ENCODE measurements at regions not wholly inside any gene's neighbourhood (a gene's known extent, or its start where the extent isn't known, plus 50 kb on each side); places are given as distances from the start of the nearest gene placed in this dataset.
"Not testable (repeated sequence)": the region's sequence is repeated elsewhere in the genome, so short reads cannot be mapped to it uniquely, and the experiment has no call there.

DNA sequence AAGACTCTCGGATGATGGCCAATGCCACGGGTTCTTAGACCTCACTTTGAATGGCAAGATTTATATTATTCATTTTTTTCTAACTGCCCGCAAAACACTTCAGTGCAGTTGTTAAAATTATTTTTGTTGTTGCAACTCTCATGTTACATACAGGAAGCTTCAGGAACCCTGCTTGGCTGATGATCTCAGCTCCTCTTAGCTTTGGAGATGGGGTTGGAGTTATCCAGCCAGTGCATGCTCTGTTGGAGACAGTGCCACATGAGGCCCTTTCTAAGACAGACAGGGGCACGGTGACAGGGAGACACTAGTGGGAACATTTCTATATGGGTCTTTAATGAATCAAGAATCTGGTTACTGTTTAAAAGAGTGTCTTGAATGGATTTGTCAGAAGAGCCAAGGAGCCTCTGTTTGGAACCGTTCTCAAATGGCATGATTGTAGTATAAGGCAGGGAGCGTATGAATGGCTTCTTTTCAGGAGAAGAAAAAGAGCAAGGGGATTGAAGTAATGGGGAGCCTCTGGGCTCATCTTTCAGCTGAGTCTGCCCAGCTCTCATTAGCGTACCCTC is 61.9 kb upstream of the ENPP6 start:
- WGBS, 2 donors, result 90 to 92% methylated on average over 7 of the region's 7 CpGs
- DNase-seq (no peak), ATAC-seq (ENCODE audit: low FRiP score) (no peak)
- H3K9me3 ChIP-seq (ENCODE audit: control insufficient read depth, low read length), result no peaks in the 10 kb centered on the region
- intact Hi-C loops (cut with DNase I), result no loop called here
- no peak overlapping the region for H3K4me3 ChIP-seq (ENCODE audit: low read length in 2 of 2)
- no peaks in the 10 kb centered on the region for H3K27me3 ChIP-seq (ENCODE audit: control insufficient read depth in 1 of 2, insufficient read depth in 2 of 2, low read length in 1 of 2)
- H3K36me3 ChIP-seq (ENCODE audit: control insufficient read depth in 1 of 2, insufficient read depth in 2 of 2, low read length in 1 of 2), result no peaks in the 10 kb centered on the region
- H3K27ac ChIP-seq (ENCODE audit: low read depth in 1 of 2, low read length in 2 of 2), result no peak overlapping the region
- H3K4me1 ChIP-seq (ENCODE audit: control insufficient read depth in 1 of 2, insufficient read depth in 2 of 2, low read length in 2 of 2), result no peaks in the 10 kb centered on the region

- H3K4me3 ChIP-seq (ENCODE audit: low read length in 2 of 2); H3K9me3 ChIP-seq (ENCODE audit: control insufficient read depth, low read length); intact Hi-C loops (cut with DNase I); H3K36me3 ChIP-seq (ENCODE audit: control insufficient read depth in 1 of 2, insufficient read depth in 2 of 2, low read length in 1 of 2); DNase-seq; H3K4me1 ChIP-seq (ENCODE audit: control insufficient read depth in 1 of 2, insufficient read depth in 2 of 2, low read length in 2 of 2); H3K27me3 ChIP-seq (ENCODE audit: control insufficient read depth in 1 of 2, insufficient read depth in 2 of 2, low read length in 1 of 2); ATAC-seq (ENCODE audit: low FRiP score); H3K27ac ChIP-seq (ENCODE audit: low read depth in 1 of 2, low read length in 2 of 2): not testable (repeated sequence)
Observed at GRCh38 chr4:184277769-184278168, 60.1 kb upstream of the ENPP6 start.

DNA sequence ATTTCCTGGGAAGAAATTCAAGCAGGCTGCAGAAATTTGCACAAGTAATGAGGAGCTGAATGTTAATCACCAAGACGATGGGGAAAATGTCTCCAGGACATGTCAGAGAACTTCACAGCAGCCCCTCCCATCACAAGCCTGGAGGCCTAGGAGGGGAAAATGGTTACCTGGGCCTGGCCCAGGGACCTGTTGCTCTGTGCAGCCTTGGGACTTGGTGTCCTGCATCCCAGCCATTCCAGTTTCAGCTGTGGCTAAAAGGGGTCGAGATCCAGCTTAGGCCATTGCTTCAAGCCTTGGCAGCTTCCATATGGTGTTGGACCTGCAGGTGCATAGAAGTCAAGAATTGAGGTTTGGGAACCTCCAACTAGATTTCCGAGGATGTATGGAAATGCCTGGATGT is 59.3 kb upstream of the ENPP6 start:
- H3K4me1 ChIP-seq (ENCODE audit: control insufficient read depth in 1 of 2, insufficient read depth in 2 of 2, low read length in 2 of 2); H3K27me3 ChIP-seq (ENCODE audit: control insufficient read depth in 1 of 2, insufficient read depth in 2 of 2, low read length in 1 of 2); H3K27ac ChIP-seq (ENCODE audit: low read depth in 1 of 2, low read length in 2 of 2); DNase-seq; H3K4me3 ChIP-seq (ENCODE audit: low read length in 2 of 2); H3K36me3 ChIP-seq (ENCODE audit: control insufficient read depth in 1 of 2, insufficient read depth in 2 of 2, low read length in 1 of 2); intact Hi-C loops (cut with DNase I); H3K9me3 ChIP-seq (ENCODE audit: control insufficient read depth, low read length); ATAC-seq (ENCODE audit: low FRiP score): not testable (repeated sequence)
- 87 to 89% methylated on average over 3 of the region's 3 CpGs for WGBS, 2 donors

GRCh38 chr4:184276346-184276745 is 58.7 kb upstream of the ENPP6 start:
- ATAC-seq (ENCODE audit: low FRiP score); H3K27me3 ChIP-seq (ENCODE audit: control insufficient read depth in 1 of 2, insufficient read depth in 2 of 2, low read length in 1 of 2); H3K36me3 ChIP-seq (ENCODE audit: control insufficient read depth in 1 of 2, insufficient read depth in 2 of 2, low read length in 1 of 2); H3K9me3 ChIP-seq (ENCODE audit: control insufficient read depth, low read length); H3K4me1 ChIP-seq (ENCODE audit: control insufficient read depth in 1 of 2, insufficient read depth in 2 of 2, low read length in 2 of 2); H3K4me3 ChIP-seq (ENCODE audit: low read length in 2 of 2); intact Hi-C loops (cut with DNase I); H3K27ac ChIP-seq (ENCODE audit: low read depth in 1 of 2, low read length in 2 of 2); DNase-seq: not testable (repeated sequence)
- 85 to 97% methylated on average over 4 of the region's 4 CpGs for WGBS, 2 donors

GRCh38 chr4:184275766-184276165 is 58.1 kb upstream of the ENPP6 start:
- Histone ChIP-seq H3K4me1 (ENCODE audit: control insufficient read depth in 1 of 2, insufficient read depth in 2 of 2, low read length in 2 of 2) (no peaks in the 10 kb centered on the region), H3K27ac (ENCODE audit: low read depth in 1 of 2, low read length in 2 of 2) (no peak overlapping the region), H3K27me3 (ENCODE audit: control insufficient read depth in 1 of 2, insufficient read depth in 2 of 2, low read length in 1 of 2) (no peaks in the 10 kb centered on the region), H3K4me3 (ENCODE audit: low read length in 2 of 2) (no peak overlapping the region), H3K36me3 (ENCODE audit: control insufficient read depth in 1 of 2, insufficient read depth in 2 of 2, low read length in 1 of 2) (no peaks in the 10 kb centered on the region), H3K9me3 (ENCODE audit: control insufficient read depth, low read length) (no peaks in the 10 kb centered on the region)
- ATAC-seq (ENCODE audit: low FRiP score) (no peak), DNase-seq (no peak)
- intact Hi-C loops (cut with DNase I), result no loop called here
- 93 to 97% methylated on average over 2 of the region's 2 CpGs for WGBS, 2 donors

DNA sequence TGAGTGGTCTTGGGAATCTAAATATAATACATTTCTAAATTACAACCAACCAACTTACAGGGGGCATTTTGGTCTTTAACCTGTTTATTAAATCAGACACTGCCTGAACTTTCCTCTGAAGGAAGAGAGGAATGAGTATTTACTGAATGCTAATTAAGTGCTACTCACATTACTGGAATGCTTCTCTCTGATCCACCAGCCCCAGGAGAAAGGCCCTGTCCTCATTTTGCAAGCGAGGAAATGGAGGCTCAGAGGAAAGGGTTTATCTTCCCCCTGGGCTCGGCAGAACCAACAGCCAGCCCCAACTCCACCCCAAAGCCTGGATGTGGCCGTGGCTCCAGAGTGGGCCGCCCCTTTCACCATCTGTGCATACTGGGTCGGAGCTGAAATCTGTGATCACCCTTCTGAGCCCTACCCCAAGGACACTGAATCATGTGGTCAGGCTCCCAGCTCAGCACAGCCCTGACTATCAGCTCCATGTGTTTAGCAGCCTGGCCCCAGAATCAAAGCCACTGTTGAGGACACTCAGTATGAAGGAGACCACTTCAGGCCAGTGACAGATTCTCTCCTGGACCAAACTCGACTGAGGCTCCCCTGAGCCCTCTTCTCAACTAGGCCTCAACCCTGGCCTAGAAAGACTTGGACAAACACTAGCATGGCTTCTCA is 56.7 kb upstream of the ENPP6 start:
- no peak overlapping the region for H3K27ac ChIP-seq (ENCODE audit: low read depth in 1 of 2, low read length in 2 of 2)
- H3K27me3 ChIP-seq (ENCODE audit: control insufficient read depth in 1 of 2, insufficient read depth in 2 of 2, low read length in 1 of 2), result no peaks in the 10 kb centered on the region
- intact Hi-C loops (cut with DNase I), result no loop called here
- no peaks in the 10 kb centered on the region for H3K4me1 ChIP-seq (ENCODE audit: control insufficient read depth in 1 of 2, insufficient read depth in 2 of 2, low read length in 2 of 2)
- H3K9me3 ChIP-seq (ENCODE audit: control insufficient read depth, low read length), result no peaks in the 10 kb centered on the region
- no peak overlapping the region for H3K4me3 ChIP-seq (ENCODE audit: low read length in 2 of 2)
- no peaks in the 10 kb centered on the region for H3K36me3 ChIP-seq (ENCODE audit: control insufficient read depth in 1 of 2, insufficient read depth in 2 of 2, low read length in 1 of 2)
- 92 to 93% methylated on average over 6 of the region's 6 CpGs for WGBS, 2 donors
- ATAC-seq (ENCODE audit: low FRiP score) (no peak), DNase-seq (no peak)

DNA sequence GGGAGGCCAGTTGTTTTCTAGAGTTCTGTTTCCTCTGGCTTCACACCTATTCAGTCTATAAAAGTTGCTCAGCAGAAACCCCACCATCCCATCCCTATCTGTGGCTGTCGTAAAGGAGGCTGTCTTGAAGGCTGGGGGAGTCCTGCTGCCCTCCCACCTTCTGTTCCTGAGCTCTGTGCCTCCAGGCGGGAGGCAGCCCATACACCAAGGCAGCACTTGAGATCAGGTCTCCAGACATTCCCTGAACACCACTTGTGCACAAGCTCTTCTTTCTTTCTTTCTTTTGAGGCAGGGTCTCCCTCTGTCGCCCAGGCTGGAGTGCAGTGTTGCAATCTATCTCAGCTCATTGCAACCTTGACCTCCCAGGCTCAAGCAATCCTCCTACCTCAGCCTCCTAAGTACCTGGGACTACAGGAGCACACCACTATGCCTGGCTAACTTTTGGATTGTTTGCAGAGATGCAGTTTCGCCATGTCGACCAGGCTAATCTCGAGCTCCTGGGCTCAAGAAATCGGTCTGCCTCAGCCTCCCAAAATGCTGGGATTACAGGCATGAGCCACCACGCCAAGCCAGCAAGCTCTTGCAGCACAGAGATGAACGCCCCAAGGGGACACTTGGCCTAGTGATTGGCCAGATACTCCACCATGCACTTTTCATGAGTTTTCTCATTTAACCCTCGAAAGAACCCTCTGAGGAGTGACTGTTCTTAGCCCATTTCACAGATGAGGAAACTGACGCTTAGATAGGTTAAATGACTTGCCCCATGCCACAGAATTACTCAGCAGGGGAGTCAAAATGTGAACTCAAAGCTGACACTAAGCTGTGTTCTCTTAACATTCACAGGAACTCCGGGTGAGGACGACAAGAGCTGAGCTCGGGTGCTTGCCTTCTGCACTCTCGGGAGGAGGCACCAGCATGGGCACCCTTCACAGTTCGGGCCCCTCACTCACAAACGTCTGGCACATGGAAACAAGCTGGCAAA is 55.8 kb upstream of the ENPP6 start:
- no peaks in the 10 kb centered on the region for H3K4me1 ChIP-seq (ENCODE audit: control insufficient read depth in 1 of 2, insufficient read depth in 2 of 2, low read length in 2 of 2)
- WGBS, 2 donors, result 83 to 85% methylated on average over 17 of the region's 17 CpGs
- no peaks in the 10 kb centered on the region for H3K9me3 ChIP-seq (ENCODE audit: control insufficient read depth, low read length)
- H3K27ac ChIP-seq (ENCODE audit: low read depth in 1 of 2, low read length in 2 of 2), result no peak overlapping the region
- H3K27me3 ChIP-seq (ENCODE audit: control insufficient read depth in 1 of 2, insufficient read depth in 2 of 2, low read length in 1 of 2), result no peaks in the 10 kb centered on the region
- ATAC-seq (ENCODE audit: low FRiP score) (no peak), DNase-seq (no peak)
- no peaks in the 10 kb centered on the region for H3K36me3 ChIP-seq (ENCODE audit: control insufficient read depth in 1 of 2, insufficient read depth in 2 of 2, low read length in 1 of 2)
- intact Hi-C loops (cut with DNase I), result no loop called here
- no peak overlapping the region for H3K4me3 ChIP-seq (ENCODE audit: low read length in 2 of 2)

DNA sequence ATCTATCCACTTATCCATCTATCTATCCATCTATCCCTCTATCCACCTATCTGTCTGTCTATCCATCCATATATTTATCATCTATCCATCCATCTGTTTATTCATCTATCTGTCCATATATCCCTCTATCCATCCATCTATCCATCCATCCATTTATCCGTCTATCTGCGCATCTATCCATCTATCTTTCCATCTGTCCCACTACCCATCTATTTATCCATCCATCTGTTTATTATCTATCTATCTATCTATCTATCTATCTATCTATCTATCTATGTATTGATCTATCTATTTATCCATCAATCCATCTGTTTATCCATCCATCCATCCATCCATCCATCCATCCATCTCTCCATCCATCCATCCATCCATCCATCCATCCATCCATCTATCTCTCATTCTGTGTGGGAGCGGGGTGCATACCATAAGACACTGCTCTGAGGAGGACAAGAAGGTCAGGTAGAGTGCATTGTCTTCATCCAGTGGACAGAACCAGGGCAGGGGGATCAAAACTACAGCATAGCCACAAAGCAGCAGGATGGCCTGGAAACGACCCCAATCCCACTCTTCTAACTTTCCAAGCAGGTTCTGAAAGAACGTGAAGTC is 53.2 kb upstream of the ENPP6 start:
- Histone ChIP-seq H3K9me3 (ENCODE audit: control insufficient read depth, low read length) (no peaks in the 10 kb centered on the region), H3K36me3 (ENCODE audit: control insufficient read depth in 1 of 2, insufficient read depth in 2 of 2, low read length in 1 of 2) (no peaks in the 10 kb centered on the region), H3K4me3 (ENCODE audit: low read length in 2 of 2) (no peak overlapping the region), H3K27me3 (ENCODE audit: control insufficient read depth in 1 of 2, insufficient read depth in 2 of 2, low read length in 1 of 2) (no peaks in the 10 kb centered on the region), H3K27ac (ENCODE audit: low read depth in 1 of 2, low read length in 2 of 2) (no peak overlapping the region), H3K4me1 (ENCODE audit: control insufficient read depth in 1 of 2, insufficient read depth in 2 of 2, low read length in 2 of 2) (no peaks in the 10 kb centered on the region)
- intact Hi-C loops (cut with DNase I), result no loop called here
- ATAC-seq (ENCODE audit: low FRiP score), result no peak
- 91% methylated on average over 5 of the region's 5 CpGs for WGBS, 2 donors
- no peak for DNase-seq

Measured in aorta (tissue), 5 donors.